HG03460 (cell line): ENCODE measurements at regions not wholly inside any gene's neighbourhood (a gene's known extent, or its start where the extent isn't known, plus 50 kb on each side); places are given as distances from the start of the nearest gene placed in this dataset.

Experiments
- ATAC-seq: cut with Tn5 transposase; IDR thresholded peaks from one replicate; pipeline ENCODE4 v1.9.1; 2021; ENCODE audit not compliant: unreplicated experiment

DNA sequence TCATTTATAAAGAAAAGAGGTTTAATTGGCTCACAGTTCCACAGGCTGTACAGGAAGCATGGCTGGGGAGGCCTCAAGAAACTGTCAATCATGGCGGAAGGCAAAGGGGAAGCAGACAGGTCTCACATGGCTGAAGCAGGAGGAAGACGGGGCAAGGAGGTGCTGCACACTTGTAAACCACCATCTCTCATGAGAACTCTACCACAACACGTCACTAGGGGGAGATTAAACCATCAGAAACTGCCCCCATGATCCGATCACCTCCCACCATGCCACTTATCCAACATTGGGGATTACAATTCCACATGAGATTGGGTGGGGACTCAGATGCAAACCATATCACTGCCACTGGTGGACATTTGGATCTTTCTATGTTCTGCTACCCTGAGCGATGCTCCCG, 351.4 kb downstream of the NPHP4 start:
- ATAC-seq = no peak

- ATAC-seq = no peak
Observed at GRCh38 chr1:5639106-5639722, 353.0 kb downstream of the NPHP4 start.

GRCh38 chr1:5638582-5638981, 353.6 kb downstream of the NPHP4 start:
- ATAC-seq = no peak

GRCh38 chr1:5637171-5637570, 355.1 kb downstream of the NPHP4 start:
- ATAC-seq = no peak

GRCh38 chr1:5634893-5635292, 357.3 kb downstream of the NPHP4 start:
- ATAC-seq = no peak

DNA sequence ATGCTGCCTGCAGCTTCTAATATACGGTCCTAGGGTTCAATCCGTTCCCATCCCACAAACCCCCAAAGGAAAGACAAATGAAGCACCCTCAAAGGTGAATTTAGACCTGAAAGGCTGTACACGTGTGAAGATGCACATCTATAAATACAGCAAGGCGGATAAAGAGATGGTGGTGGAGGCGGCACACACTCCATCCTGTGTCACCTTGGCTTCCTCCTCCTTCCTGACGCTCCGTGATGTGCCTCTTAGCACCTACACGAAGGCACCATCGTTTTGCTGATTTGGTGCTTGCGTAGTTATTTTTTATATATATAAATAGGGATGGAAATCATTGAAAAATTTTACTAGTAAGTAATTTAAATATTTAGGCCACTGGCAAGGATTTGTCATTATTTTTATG, 359.4 kb downstream of the NPHP4 start:
- no peak for ATAC-seq

DNA sequence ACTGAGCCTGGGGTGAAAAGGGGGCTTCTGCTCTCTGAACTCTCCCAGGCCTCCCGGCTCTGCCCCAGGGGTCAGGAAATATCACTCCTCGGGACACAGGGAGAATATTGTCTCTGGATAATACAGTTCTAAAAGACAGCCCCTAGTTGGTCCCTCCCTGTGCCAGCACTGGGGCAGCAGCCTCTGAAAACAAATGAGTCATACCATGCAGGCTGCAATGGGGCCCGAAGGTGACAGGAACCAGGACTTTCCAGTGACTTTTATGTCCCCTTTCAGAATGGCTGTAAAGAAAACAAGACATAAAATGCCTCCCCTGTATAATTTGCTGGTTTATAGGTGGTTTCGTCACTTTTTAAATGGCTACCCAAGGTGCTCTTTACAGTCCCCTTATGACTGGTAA, 360.0 kb downstream of the NPHP4 start:
- no peak for ATAC-seq

DNA sequence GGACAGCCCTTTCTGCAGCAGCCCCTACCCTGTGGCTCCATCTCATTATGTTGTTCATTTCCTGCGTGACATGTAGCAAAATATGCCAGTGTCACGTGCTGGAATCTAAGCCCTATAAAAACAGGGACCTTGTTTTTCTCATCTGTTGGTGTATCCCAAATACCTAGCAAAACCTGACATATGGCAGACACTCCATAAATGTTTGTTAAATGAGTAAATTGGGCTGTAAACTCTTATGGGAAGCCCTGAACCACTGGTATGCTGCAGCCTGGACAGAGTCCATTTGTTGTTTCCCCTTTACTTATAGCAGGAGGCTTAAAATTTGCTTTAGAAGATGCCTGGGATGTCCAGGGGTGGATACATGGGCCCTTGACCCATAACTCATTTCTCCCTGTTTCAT, 363.8 kb downstream of the NPHP4 start:
- no peak for ATAC-seq

GRCh38 chr1:5623399-5623798, 368.8 kb downstream of the NPHP4 start:
- no peak for ATAC-seq

DNA sequence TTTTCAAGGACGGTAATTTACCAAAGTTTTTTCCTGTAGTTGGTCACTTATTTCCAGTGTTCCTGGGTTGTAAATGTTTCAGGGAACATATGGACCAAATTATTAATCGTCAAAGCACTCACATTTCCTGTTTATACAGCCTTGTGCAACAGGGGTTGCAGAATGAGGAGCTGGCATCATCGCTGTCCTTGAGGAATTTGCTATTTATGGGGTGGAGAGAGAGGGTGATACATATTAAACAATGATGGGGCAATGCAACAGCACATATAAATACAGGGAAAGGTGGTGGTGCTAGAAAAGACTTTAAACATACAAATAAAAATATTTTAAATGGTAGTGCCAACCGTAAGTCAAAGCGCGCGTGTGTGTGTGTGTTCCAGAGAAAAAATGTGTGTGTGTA, 369.8 kb downstream of the NPHP4 start:
- ATAC-seq = no peak

- ATAC-seq = no peak
Observed at GRCh38 chr1:5621692-5622091, 370.5 kb downstream of the NPHP4 start.

DNA sequence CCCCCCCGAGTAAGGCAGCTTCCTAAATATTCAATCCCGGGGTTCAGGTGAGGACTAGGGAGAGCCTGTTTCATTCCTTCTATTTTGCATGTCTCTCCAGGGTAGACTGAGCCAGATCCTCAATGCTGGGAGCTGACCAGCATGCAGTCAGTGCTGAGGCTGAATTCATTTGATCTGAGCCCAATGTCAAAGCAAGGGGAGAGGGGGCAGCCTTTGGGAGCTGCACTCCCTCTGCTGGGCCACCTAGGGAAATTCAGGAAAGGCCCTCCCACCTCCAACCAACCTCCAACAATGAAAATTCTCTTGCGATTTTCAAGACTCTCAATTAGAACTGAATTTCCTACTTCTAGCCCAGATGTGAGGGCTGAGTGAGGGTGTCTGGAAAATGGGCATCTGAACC, 371.2 kb downstream of the NPHP4 start:
- no peak for ATAC-seq

- no peak for ATAC-seq
Observed at GRCh38 chr1:5620418-5620817, 371.8 kb downstream of the NPHP4 start.

DNA sequence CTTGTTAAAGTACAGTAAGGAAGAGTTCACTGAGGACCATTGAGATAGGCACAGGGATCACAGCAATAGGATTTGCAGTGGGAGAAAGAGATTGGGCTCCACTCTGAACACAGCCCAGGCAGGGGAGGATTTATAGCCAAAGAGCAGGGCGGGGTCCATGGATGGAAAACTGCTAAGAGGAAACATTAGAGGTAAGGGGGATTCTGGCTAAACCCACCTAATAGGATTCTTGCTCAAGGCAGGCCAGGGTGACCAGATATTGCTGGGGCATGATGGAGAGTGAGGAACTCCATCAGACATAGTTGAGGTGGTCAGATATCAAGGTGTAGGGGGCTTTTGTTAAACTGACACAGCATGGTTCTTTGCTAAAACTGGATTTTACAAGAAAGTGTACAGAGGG, 372.8 kb downstream of the NPHP4 start:
- ATAC-seq = no peak

DNA sequence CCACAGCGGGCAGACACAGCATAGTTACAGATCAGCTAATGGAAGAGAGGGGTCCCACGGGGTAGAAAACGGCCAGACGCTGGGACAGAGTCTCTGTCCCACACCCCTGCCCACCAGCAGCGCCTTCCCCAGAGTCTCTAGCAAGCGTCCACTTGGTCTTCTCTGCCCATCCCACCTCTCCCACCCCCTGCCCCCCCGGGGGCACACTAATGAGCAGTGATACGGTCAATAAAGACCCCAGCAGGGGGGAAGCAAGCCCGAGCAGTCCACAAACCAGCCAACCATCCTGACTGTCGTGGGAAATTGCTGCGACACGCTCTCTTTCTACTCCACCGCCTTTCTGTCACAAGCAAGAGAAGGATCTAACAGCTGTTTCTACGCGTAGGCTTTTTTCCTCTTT, 374.7 kb downstream of the NPHP4 start:
- no peak for ATAC-seq

DNA sequence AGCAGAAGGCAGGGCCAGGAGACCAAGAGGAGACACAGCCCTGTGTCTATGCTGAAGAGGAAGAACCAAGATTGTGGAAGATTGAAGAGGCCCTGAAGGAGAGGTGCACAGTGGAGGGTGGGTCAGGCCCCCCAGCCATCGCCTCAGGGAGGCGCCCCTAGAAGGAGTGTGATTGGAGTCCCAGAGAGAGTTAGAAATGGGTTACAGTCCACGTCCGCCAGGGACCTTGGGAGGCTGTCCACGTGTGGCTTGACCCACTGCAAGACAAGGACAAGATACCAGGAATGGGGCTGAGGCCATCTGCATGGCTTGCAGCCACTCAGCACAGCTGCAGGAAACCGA, 375.1 kb downstream of the NPHP4 start:
- no peak for ATAC-seq

GRCh38 chr1:5616366-5617178, 375.7 kb downstream of the NPHP4 start:
- ATAC-seq = no peak

- no peak for ATAC-seq
Observed at GRCh38 chr1:5615076-5615475, 377.1 kb downstream of the NPHP4 start.

- no peak for ATAC-seq
Observed at GRCh38 chr1:5613900-5614299, 378.3 kb downstream of the NPHP4 start.

- ATAC-seq = no peak
Observed at GRCh38 chr1:5611851-5612250, 380.4 kb downstream of the NPHP4 start.

- ATAC-seq = no peak
Observed at GRCh38 chr1:5611431-5611830, 380.8 kb downstream of the NPHP4 start.

DNA sequence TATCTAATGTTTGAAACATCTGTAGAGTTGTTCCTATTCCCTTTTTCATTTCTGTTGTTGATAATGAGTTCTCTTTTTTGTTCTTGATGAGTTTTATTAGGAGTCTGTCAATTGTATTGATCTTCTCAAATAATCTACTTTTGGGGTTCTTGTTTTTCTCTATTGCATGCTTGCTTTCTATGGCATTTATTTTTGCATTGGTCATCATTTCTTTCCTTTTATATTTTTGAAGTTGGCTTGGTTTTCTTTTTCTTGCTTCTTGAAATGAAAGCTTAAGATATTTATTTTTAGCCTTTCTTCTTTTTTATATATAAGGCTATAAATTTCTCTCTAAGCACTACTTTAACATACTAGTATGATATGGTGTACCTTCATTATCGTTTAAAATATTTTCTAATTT, 381.8 kb downstream of the NPHP4 start:
- ATAC-seq = no peak
